ENCODE measurements at regions not wholly inside any gene's neighbourhood (a gene's known extent, or its start where the extent isn't known, plus 50 kb on each side); places are given as distances from the start of the nearest gene placed in this dataset.

- Histone ChIP-seq H3K9me1 (ENCODE audit: insufficient read depth, low read length) (no peaks in the 10 kb centered on the region), H4K8ac (ENCODE audit: low read depth in 2 of 2, low read length in 2 of 2) (no peak overlapping the region), H3K4me1 (ENCODE audit: control insufficient read depth, insufficient read depth, low read length) (peaks cover 3% of the 10 kb centered on the region), H3K36me3 (ENCODE audit: control insufficient read depth, insufficient read depth, low read length) (no peaks in the 10 kb centered on the region), H3K9ac (ENCODE audit: low read depth, low read length) (no peak overlapping the region), H2AK5ac (ENCODE audit: low read depth, low read length) (no peak overlapping the region), H3K18ac (ENCODE audit: low read depth, low read length) (no peak overlapping the region), H2AFZ (replicated peaks; ENCODE audit: low read length, poor library complexity) (no peak overlapping the region), H2AK9ac (replicated peaks; ENCODE audit: low read depth, low read length, poor library complexity) (no peak overlapping the region), H3K27ac (ENCODE audit: insufficient read depth, low read length) (no peak overlapping the region), H3K14ac (replicated peaks; ENCODE audit: low read depth, low read length) (no peak overlapping the region), H3K9me3 (ENCODE audit: control insufficient read depth, insufficient read depth, low read length) (no peaks in the 10 kb centered on the region), H3K27me3 (ENCODE audit: control insufficient read depth, insufficient read depth, low read length) (no peaks in the 10 kb centered on the region), H2BK120ac (ENCODE audit: low read depth, low read length) (no peak overlapping the region), H3K4me3 (ENCODE audit: insufficient read depth, low read depth, low read length) (no peak overlapping the region), H2BK20ac (ENCODE audit: low read depth, low read length) (no peak overlapping the region), H3K79me1 (ENCODE audit: low read depth in 1 of 2, low read length in 2 of 2) (no peaks in the 10 kb centered on the region), H3K4me2 (ENCODE audit: low read depth, low read length) (no peak overlapping the region), H4K5ac (ENCODE audit: low read depth, low read length) (no peak overlapping the region), H4K20me1 (ENCODE audit: insufficient read depth, low read length) (no peaks in the 10 kb centered on the region), H4K91ac (ENCODE audit: insufficient read depth, low read depth, low read length) (no peak overlapping the region), H3K56ac (ENCODE audit: extremely low read depth, insufficient read depth, low read length) (no peak overlapping the region), H3K4ac (ENCODE audit: low read depth, low read length) (no peak overlapping the region), H2BK15ac (ENCODE audit: low read depth, low read length) (no peak overlapping the region), H3K23ac (ENCODE audit: low read depth, low read length) (no peak overlapping the region), H2BK5ac (ENCODE audit: low read depth, low read length, poor library complexity, severe bottlenecking) (no peak overlapping the region)
- CTCF ChIA-PET, result no interaction called here
- ATAC-seq (ENCODE audit: low read depth), result no peak
- TF ChIP-seq MAZ (IDR thresholded peaks at IDR 0.05; ENCODE audit: borderline replicate concordance, low read depth, low read length), result no peak
- TF ChIP-seq CHD1 (IDR thresholded peaks at IDR 0.05; ENCODE audit: low read depth, low read length), result no peak
- no peak for TF ChIP-seq BHLHE40 (IDR thresholded peaks at IDR 0.05; ENCODE audit: low read depth, low read length)
- no peak for TF ChIP-seq NFE2L2 (IDR thresholded peaks at IDR 0.05; ENCODE audit: low read depth, low read length)
- no peak for TF ChIP-seq FOS (IDR thresholded peaks at IDR 0.05; ENCODE audit: low read depth, low read length)
- TF ChIP-seq POLR2A (IDR thresholded peaks at IDR 0.05; ENCODE audit: low read depth, low read length), result no peak
- no peak for TF ChIP-seq RAD21 (IDR thresholded peaks at IDR 0.05; ENCODE audit: low read length)
- TF ChIP-seq SMC3 (IDR thresholded peaks at IDR 0.05; ENCODE audit: low read depth, low read length), result no peak
- no peak for TF ChIP-seq CTCF (conservative IDR thresholded peaks at IDR 0.05; ENCODE audit: low read depth, low read length)
- TF ChIP-seq MXI1 (IDR thresholded peaks at IDR 0.05; ENCODE audit: borderline replicate concordance, low read depth, low read length), result no peak
- no TSS peak for BruUV-seq (replicated peaks)
- POLR2A ChIA-PET (ENCODE audit: unreplicated experiment), result no interaction called here
- peak; percentile 31 for DNase-seq
- intact Hi-C loops (cut with micrococcal nuclease) (no loop called here), in situ Hi-C loops (cut with MboI; ENCODE audit: low sequenced_read_pairs) (loop anchor here (25.0 kb wide), 1 partner anchor 1612 kb away; no protein-coding TSS in a partner anchor), dilution Hi-C loops (cut with HindIII; ENCODE audit: low sequenced_read_pairs, unreplicated experiment) (no loop called here)
- no CpG with 5 or more reads among the region's 1 CpG for WGBS, 2 experiments (ENCODE audit: extremely low coverage in 2 of 2, insufficient read length in 1 of 2)
These were observed 532.2 kb upstream of the AGA start for GRCh38 chr4:177974461-177974860.

Measured in IMR-90 (cell line).